ENCODE measurements at regions not wholly inside any gene's neighbourhood (a gene's known extent, or its start where the extent isn't known, plus 50 kb on each side); places are given as distances from the start of the nearest gene placed in this dataset.

- BruUV-seq (replicated peaks), result no TSS peak
- POLR2A ChIA-PET, result no interaction called here
- Histone ChIP-seq H3K9me1 (ENCODE audit: control insufficient read depth, insufficient read depth, low read length) (no peaks in the 10 kb centered on the region), H3K9ac (ENCODE audit: insufficient read depth in 1 of 2, low read depth in 2 of 2, low read length in 2 of 2) (no peak overlapping the region), H3K27me3 (ENCODE audit: control insufficient read depth in 2 of 2, insufficient read depth in 2 of 2, low read length in 2 of 2) (peaks cover 4 to 52% of the 10 kb centered on the region in 2 experiments; a peak in 4 of 5 replicates), H3K4me1 (replicated peaks in 1 of 2; ENCODE audit: control insufficient read depth in 2 of 2, insufficient read depth in 2 of 2, low read length in 2 of 2) (no peaks in the 10 kb centered on the region; a peak in 1 of 5 replicates), H3K4me2 (ENCODE audit: insufficient read depth, low read length) (no peak overlapping the region), H3K36me3 (ENCODE audit: control insufficient read depth, insufficient read depth, low read length) (no peaks in the 10 kb centered on the region), H2AFZ (ENCODE audit: low read depth, low read length) (no peak overlapping the region), H3K4me3 (no peak overlapping the region), H3K27ac (ENCODE audit: extremely low read depth, low read depth, low read length) (no peak overlapping the region), H4K20me1 (replicated peaks; ENCODE audit: control insufficient read depth, insufficient read depth, low read length) (no peaks in the 10 kb centered on the region), H3K9me3 (replicated peaks; ENCODE audit: control insufficient read depth, insufficient read depth, low read depth, low read length) (no peaks in the 10 kb centered on the region), H3K79me2 (ENCODE audit: control insufficient read depth, insufficient read depth, low read length) (no peaks in the 10 kb centered on the region)
- FAIRE-seq, result no peak
- CTCF ChIA-PET (ENCODE audit: low intra/inter-chr PET ratio), result no interaction called here
- intact Hi-C loops (cut with micrococcal nuclease) (no loop called here), in situ Hi-C loops (cut with MboI) (no loop called here)
- 2% methylated on average over 19 of the region's 26 CpGs for WGBS (ENCODE audit: insufficient coverage, low coverage, missing lambda C conversion rate)
- ATAC-seq, result no peak
- DNase-seq (ENCODE audit: extremely low read depth in 1 of 4, low spot score in 3 of 4), result no peak
- no peak for TF ChIP-seq C11orf30 (IDR thresholded peaks at IDR 0.05; ENCODE audit: low read depth)
- no peak for TF ChIP-seq FOXJ3 (CRISPR knock-in tag; IDR thresholded peaks at IDR 0.05)
- no peak for TF ChIP-seq RREB1 (CRISPR knock-in tag; IDR thresholded peaks at IDR 0.05)
- no peak for TF ChIP-seq RBFOX2 (IDR thresholded peaks at IDR 0.05; ENCODE audit: low read depth, low read length)
- TF ChIP-seq DPF2 (IDR thresholded peaks at IDR 0.05), result no peak
- TF ChIP-seq PCBP1 (IDR thresholded peaks at IDR 0.05; ENCODE audit: low read depth, low read length, poor library complexity, severe bottlenecking), result no peak
- TF ChIP-seq SRSF1 (IDR thresholded peaks at IDR 0.05; ENCODE audit: low read depth, low read length), result no peak
- TF ChIP-seq ZC3H8 (IDR thresholded peaks at IDR 0.05), result no peak
- no peak for TF ChIP-seq HCFC1 (IDR thresholded peaks at IDR 0.05; ENCODE audit: low read depth, low read length)
- no peak for TF ChIP-seq IFI16 (CRISPR knock-in tag; IDR thresholded peaks at IDR 0.05)
- no peak for TF ChIP-seq GTF2E2 (tag; IDR thresholded peaks at IDR 0.05)
- TF ChIP-seq, protein P1, sequence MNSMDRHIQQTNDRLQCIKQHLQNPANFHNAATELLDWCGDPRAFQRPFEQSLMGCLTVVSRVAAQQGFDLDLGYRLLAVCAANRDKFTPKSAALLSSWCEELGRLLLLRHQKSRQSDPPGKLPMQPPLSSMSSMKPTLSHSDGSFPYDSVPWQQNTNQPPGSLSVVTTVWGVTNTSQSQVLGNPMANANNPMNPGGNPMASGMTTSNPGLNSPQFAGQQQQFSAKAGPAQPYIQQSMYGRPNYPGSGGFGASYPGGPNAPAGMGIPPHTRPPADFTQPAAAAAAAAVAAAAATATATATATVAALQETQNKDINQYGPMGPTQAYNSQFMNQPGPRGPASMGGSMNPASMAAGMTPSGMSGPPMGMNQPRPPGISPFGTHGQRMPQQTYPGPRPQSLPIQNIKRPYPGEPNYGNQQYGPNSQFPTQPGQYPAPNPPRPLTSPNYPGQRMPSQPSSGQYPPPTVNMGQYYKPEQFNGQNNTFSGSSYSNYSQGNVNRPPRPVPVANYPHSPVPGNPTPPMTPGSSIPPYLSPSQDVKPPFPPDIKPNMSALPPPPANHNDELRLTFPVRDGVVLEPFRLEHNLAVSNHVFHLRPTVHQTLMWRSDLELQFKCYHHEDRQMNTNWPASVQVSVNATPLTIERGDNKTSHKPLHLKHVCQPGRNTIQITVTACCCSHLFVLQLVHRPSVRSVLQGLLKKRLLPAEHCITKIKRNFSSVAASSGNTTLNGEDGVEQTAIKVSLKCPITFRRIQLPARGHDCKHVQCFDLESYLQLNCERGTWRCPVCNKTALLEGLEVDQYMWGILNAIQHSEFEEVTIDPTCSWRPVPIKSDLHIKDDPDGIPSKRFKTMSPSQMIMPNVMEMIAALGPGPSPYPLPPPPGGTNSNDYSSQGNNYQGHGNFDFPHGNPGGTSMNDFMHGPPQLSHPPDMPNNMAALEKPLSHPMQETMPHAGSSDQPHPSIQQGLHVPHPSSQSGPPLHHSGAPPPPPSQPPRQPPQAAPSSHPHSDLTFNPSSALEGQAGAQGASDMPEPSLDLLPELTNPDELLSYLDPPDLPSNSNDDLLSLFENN (IDR thresholded peaks at IDR 0.05; ENCODE audit: low read depth in 2 of 2, low read length in 2 of 2), result no peak
- TF ChIP-seq BHLHE40 (IDR thresholded peaks at IDR 0.05; ENCODE audit: low read length), result no peak
Observed at GRCh38 chr22:44577391-44578109, 79.5 kb upstream of the RTL6 start.

Measured in K562 (cell line).